ENCODE measurements at regions not wholly inside any gene's neighbourhood (a gene's known extent, or its start where the extent isn't known, plus 50 kb on each side); places are given as distances from the start of the nearest gene placed in this dataset.

DNA sequence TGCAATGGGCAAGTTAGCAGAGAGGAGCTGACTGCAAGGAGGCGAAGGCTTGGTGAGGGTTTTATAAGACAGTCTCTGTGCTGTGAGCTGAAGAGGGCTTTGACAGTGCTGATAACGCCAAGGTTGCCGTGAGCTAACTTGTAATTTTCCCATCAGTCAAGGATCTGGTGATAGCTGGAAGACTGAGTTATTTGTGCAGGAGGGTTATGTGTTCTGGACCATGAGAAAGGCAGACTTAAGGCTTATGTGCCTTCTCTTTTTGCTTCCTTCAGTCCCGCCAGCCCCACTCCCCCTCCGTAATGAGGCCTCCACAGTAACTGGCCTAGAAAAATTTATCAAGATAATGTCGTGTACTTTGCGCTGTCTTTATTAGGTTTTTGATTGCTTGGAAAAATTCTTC lies 94.6 kb downstream of the RTP5 start:
- Histone ChIP-seq H3K23me2 (ENCODE audit: low read depth, low read length) (peaks cover 2% of the 10 kb centered on the region; the same call in 1 of the 2 replicates), H2AK5ac (ENCODE audit: low read depth, low read length) (no peak overlapping the region), H3K27ac (ENCODE audit: low read depth, low read length) (no peak overlapping the region), H3K56ac (replicated peaks; ENCODE audit: insufficient read length, low read depth, low read length) (no peak overlapping the region), H4K91ac (replicated peaks; ENCODE audit: insufficient read length, low read length) (no peak overlapping the region), H3K4me2 (ENCODE audit: insufficient read depth in 1 of 2, low read depth in 2 of 2, low read length in 2 of 2) (no peak overlapping the region), H4K5ac (ENCODE audit: insufficient read length, low read depth, low read length) (no peak overlapping the region), H3K9me3 (ENCODE audit: insufficient read depth in 2 of 2, low read depth in 1 of 2, low read length in 1 of 2) (no peaks in the 10 kb centered on the region; a peak in 1 of 4 replicates), H2BK15ac (ENCODE audit: low read length) (no peak overlapping the region), H3K79me1 (ENCODE audit: low read depth, low read length) (no peaks in the 10 kb centered on the region), H3K9ac (replicated peaks in 1 of 4; ENCODE audit: extremely low read depth in 1 of 4, low read depth in 3 of 4, low read length in 3 of 4) (no peak overlapping the region), H3K4ac (replicated peaks; ENCODE audit: insufficient read length, low read depth, low read length) (no peak overlapping the region), H4K20me1 (replicated peaks in 1 of 2; ENCODE audit: control insufficient read depth in 1 of 2, insufficient read depth in 2 of 2, low read length in 2 of 2) (no peaks in the 10 kb centered on the region), H2BK120ac (replicated peaks; ENCODE audit: low read depth, low read length) (no peak overlapping the region), H4K8ac (ENCODE audit: extremely low read depth, insufficient read depth, low read length) (no peak overlapping the region), H3K14ac (ENCODE audit: insufficient read length) (no peak overlapping the region), H3K36me3 (ENCODE audit: control insufficient read depth in 2 of 4, insufficient read depth in 4 of 4, low read length in 3 of 4) (no peaks in the 10 kb centered on the region), H3K27me3 (replicated peaks in 1 of 4; ENCODE audit: control insufficient read depth in 3 of 4, extremely low read depth in 1 of 4, insufficient read depth in 3 of 4, low read length in 3 of 4) (no peaks in the 10 kb centered on the region), H2AFZ (ENCODE audit: low read length) (no peak overlapping the region), H3K23ac (ENCODE audit: insufficient read length) (no peak overlapping the region), H2BK12ac (ENCODE audit: low read depth, low read length) (no peak overlapping the region), H3K79me2 (ENCODE audit: control insufficient read depth in 1 of 2, insufficient read depth in 2 of 2, low read length in 2 of 2) (no peaks in the 10 kb centered on the region), H3K18ac (ENCODE audit: extremely low read depth, low read length) (no peak overlapping the region), H2BK20ac (ENCODE audit: low read length) (no peak overlapping the region), H2BK5ac (ENCODE audit: low read depth, low read length) (no peak overlapping the region), H3K4me1 (replicated peaks in 1 of 4; ENCODE audit: control insufficient read depth in 3 of 4, insufficient read depth in 4 of 4, low read length in 3 of 4) (no peaks in the 10 kb centered on the region), H3K4me3 (ENCODE audit: extremely low read depth in 1 of 4, insufficient read depth in 2 of 4, low read depth in 3 of 4, low read length in 4 of 4) (no peak overlapping the region)
- DNase-seq (ENCODE audit: low read depth in 1 of 2, low spot score in 2 of 2) (no peak), FAIRE-seq (no peak)
- ChIA-PET POLR2A (ENCODE audit: partially characterized antibody) (no interaction called here), CTCF (ENCODE audit: partially characterized antibody) (interaction anchor here (2.4 kb wide), 1 partner anchor 13 kb away, joined by 7 read pairs; no protein-coding TSS in a partner anchor)
- no peak for TF ChIP-seq SIX5 (IDR thresholded peaks at IDR 0.05; ENCODE audit: low read depth, low read length)
- WGBS, 2 experiments (ENCODE audit: extremely low coverage in 1 of 2, insufficient coverage in 1 of 2, insufficient read length in 1 of 2, insufficient replicate concordance in 2 of 2, low coverage in 1 of 2, low lambda C conversion rate in 2 of 2, missing lambda C conversion rate in 1 of 2) = 91% methylated on average over 7 of the region's 7 CpGs; no CpG with 5 or more reads in 1 of the 2 experiments

Data from H1 (cell line).